Bronchial epithelial cell (primary cell): ENCODE measurements at regions not wholly inside any gene's neighbourhood (a gene's known extent, or its start where the extent isn't known, plus 50 kb on each side); places are given as distances from the start of the nearest gene placed in this dataset.

Experiments
- DNase-seq: peaks from one replicate; pipeline ENCODE4 v3.0.0-alpha.2; 2010; ENCODE audit warnings: low read depth
- FAIRE-seq: peaks from 2 replicates; lab custom pipeline; 2011; peaks lifted over from hg19 to GRCh38; lab: Jason Lieb, UNC
- H3K27me3 ChIP-seq: 2 replicates; pipeline ENCODE4 v1.5.1; 2011; ENCODE audit warnings: low read length; ENCODE audit not compliant: control insufficient read depth, insufficient read depth
- H3K36me3 ChIP-seq: 2 replicates; pipeline ENCODE4 v1.5.1; 2011; ENCODE audit warnings: low read length; ENCODE audit not compliant: control insufficient read depth, insufficient read depth
- H3K4me3 ChIP-seq: 2 replicates; pipeline ENCODE4 v1.5.1; 2011; ENCODE audit warnings: mild to moderate bottlenecking, low read depth, low read length, control low read depth
- TF ChIP-seq, protein P1 (sequence below): IDR thresholded peaks from 2 replicates; pipeline ENCODE4 v1.5.1; 2011; ENCODE audit warnings: mild to moderate bottlenecking, moderate library complexity, low read length, control low read depth, inconsistent platforms; ENCODE audit not compliant: insufficient read depth, severe bottlenecking

- Histone ChIP-seq H3K36me3 (no peaks in the 10 kb centered on the region), H3K27me3 (no peaks in the 10 kb centered on the region), H3K4me3 (no peak overlapping the region)
- TF ChIP-seq, protein P1, sequence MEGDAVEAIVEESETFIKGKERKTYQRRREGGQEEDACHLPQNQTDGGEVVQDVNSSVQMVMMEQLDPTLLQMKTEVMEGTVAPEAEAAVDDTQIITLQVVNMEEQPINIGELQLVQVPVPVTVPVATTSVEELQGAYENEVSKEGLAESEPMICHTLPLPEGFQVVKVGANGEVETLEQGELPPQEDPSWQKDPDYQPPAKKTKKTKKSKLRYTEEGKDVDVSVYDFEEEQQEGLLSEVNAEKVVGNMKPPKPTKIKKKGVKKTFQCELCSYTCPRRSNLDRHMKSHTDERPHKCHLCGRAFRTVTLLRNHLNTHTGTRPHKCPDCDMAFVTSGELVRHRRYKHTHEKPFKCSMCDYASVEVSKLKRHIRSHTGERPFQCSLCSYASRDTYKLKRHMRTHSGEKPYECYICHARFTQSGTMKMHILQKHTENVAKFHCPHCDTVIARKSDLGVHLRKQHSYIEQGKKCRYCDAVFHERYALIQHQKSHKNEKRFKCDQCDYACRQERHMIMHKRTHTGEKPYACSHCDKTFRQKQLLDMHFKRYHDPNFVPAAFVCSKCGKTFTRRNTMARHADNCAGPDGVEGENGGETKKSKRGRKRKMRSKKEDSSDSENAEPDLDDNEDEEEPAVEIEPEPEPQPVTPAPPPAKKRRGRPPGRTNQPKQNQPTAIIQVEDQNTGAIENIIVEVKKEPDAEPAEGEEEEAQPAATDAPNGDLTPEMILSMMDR, result no peak
- DNase-seq (no peak), FAIRE-seq (no peak)
These were observed 54.1 kb upstream of the IBSP start for GRCh38 chr4:87745064-87745807.

DNA sequence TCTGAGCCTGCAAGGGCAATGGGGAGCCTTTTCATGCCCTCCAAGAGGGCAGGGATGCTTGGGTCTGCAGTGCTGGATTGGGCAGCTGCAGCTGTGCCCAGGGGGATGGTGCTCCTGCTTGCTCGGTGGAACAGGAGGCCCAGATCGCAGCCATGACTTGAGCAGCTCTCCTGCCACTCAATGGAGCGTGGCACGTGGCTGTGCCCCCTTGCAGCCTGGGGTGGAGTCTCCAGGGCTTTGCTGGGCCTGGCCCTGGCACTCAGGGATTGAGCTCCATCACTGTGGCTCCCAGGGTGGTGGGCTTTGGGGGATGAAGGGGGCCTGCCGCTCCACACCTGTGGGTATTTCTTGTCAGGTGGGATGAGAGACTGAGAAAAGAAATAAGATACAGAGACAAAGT lies 53.4 kb upstream of the IBSP start:
- Histone ChIP-seq H3K36me3 (no peaks in the 10 kb centered on the region), H3K27me3 (no peaks in the 10 kb centered on the region), H3K4me3 (no peak overlapping the region)
- no peak for DNase-seq
- TF ChIP-seq, protein P1, result no peak
- FAIRE-seq, result no peak
